Cardiac muscle cell (in vitro differentiated cells and primary cell): ENCODE measurements at regions not wholly inside any gene's neighbourhood (a gene's known extent, or its start where the extent isn't known, plus 50 kb on each side); places are given as distances from the start of the nearest gene placed in this dataset.

Source experiments
- DNase-seq, 2 donors: peaks; one replicate each; pipeline versions ENCODE4 v3.0.0 to v3.0.0-alpha.2; 2010 to 2017; ENCODE audit warnings: low read depth in 1 of 2, low spot score in 1 of 2
- H3K27ac ChIP-seq: fragments of 200-600 bp; sonication (generic); 2 replicates; pipeline ENCODE4 v1.5.1; 2016
- H3K27me3 ChIP-seq: fragments of 200-600 bp; sonication (generic); 2 replicates; pipeline ENCODE4 v1.6.0; 2016; ENCODE audit warnings: control low read depth
- H3K36me3 ChIP-seq: fragments of 200-600 bp; sonication (generic); 2 replicates; pipeline ENCODE4 v1.5.1; 2016; ENCODE audit warnings: control low read depth
- H3K4me1 ChIP-seq: fragments of 200-600 bp; sonication (generic); 2 replicates; pipeline ENCODE4 v1.8.1; 2017; ENCODE audit warnings: low read depth, mild to moderate bottlenecking, mixed run types
- H3K4me3 ChIP-seq: fragments of 200-600 bp; sonication (generic); 2 replicates; pipeline ENCODE4 v1.5.1; 2016; ENCODE audit warnings: mild to moderate bottlenecking
- H3K9me3 ChIP-seq: fragments of 200-600 bp; sonication (generic); 2 replicates; pipeline ENCODE4 v1.5.1; 2017; ENCODE audit warnings: low read depth, mild to moderate bottlenecking, control low read depth
- CTCF ChIP-seq: IDR thresholded peaks from 2 replicates; pipeline ENCODE4 v1.5.1; 2012; ENCODE audit warnings: low read depth, mild to moderate bottlenecking, low read length

DNA sequence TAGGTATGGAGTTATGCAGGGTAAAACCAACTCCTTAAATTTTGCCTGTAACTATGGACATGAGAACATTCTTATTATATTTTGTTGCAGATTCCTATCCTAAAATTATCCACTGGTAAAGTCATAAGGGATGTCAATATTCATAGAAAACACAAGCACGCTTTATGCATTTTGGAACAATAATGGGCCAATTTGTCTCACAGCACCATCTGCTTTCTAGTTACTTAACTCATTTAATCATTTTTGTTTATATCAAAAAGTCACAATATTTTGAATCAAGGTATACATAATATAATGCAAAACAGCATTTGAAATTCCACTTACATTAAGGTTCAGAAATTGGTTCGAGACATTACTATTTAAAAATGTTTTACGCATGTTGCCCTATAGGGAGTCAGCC, 203.0 kb downstream of the GABRG1 start:
- no peak overlapping the region for H3K27ac ChIP-seq
- no peaks in the 10 kb centered on the region for H3K27me3 ChIP-seq
- no peak overlapping the region for H3K4me3 ChIP-seq
- no peak for TF ChIP-seq CTCF
- no peaks in the 10 kb centered on the region for H3K36me3 ChIP-seq
- DNase-seq = no peak
- no peaks in the 10 kb centered on the region for H3K9me3 ChIP-seq
- no peaks in the 10 kb centered on the region for H3K4me1 ChIP-seq

DNA sequence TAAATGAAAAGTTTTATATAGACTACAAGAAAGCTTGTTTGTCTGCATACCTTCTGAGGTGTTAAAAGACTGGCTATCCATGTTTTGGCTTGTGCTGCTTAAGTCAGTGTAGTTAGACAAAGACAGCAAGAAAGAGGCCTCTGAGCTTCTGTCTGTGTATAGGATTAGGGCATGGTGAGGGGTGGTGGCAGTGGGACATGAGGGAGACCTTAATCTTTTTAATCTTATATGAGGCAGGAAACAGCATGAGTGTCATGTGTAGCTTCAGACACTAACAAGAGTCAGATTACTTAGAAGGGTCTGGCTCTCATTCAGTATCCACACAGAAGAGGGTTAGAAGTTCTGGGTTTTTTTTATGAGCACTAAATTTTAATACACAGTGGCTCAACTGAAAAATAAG, 213.3 kb downstream of the GABRG1 start:
- H3K27ac ChIP-seq = no peak overlapping the region
- no peak for TF ChIP-seq CTCF
- no peaks in the 10 kb centered on the region for H3K9me3 ChIP-seq
- no peaks in the 10 kb centered on the region for H3K27me3 ChIP-seq
- no peaks in the 10 kb centered on the region for H3K36me3 ChIP-seq
- no peaks in the 10 kb centered on the region for H3K4me1 ChIP-seq
- DNase-seq = peak in 1 of 2 donors; percentile 8
- no peak overlapping the region for H3K4me3 ChIP-seq

DNA sequence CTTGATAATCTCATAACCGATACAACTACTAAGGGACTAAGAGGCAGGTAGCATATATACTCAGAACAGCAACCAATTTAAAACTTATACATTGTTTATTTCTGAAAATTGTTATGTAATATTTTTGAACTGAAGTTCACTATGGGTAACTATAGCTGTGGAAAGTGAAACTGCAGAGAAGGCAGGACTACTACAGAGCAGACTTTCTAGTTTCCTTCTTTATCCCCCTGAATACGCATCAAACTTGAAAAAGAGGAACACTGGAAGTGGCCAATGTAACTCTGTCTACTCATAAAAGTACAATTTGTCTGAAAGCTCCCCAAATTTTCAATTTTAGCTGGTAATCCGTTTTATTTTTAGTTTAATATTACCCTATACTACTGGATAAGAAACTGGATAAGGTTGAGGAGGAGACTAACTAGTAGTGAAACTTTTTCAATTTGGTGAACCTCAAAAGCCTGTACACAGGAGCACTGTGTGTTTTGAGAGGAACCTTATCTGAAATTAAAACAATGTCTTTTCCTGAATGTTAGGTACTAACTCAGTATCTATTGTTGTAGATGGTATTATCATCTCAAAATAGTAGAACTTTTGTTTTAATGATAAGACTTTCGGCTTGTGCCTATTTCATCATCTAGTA, 225.8 kb downstream of the GABRG1 start:
- Histone ChIP-seq H3K36me3 (no peaks in the 10 kb centered on the region), H3K4me1 (no peaks in the 10 kb centered on the region), H3K9me3 (no peaks in the 10 kb centered on the region), H3K27ac (no peak overlapping the region), H3K4me3 (no peak overlapping the region), H3K27me3 (no peaks in the 10 kb centered on the region)
- no peak for DNase-seq
- no peak for TF ChIP-seq CTCF

DNA sequence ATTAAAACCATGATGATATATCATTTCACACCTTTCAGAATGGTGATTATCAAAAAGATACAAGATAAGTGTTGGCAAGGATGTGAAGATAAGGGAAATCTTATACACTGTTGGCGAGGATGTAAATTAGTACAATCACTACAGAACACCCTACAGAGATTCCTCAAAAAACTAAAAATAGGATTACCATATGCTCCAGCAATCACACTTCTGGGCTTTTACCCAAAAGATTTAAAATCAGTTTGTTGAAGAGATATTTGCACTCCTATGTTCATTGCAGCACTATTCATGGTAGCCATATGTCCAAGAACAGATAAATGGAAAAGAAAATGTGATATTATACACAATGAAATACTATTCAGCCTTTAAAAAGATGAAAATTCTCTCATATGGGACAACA, 240.4 kb downstream of the GABRG1 start:
- Histone ChIP-seq H3K27me3 (no peaks in the 10 kb centered on the region), H3K9me3 (no peaks in the 10 kb centered on the region), H3K4me3 (no peak overlapping the region), H3K27ac (no peak overlapping the region), H3K4me1 (no peaks in the 10 kb centered on the region), H3K36me3 (no peaks in the 10 kb centered on the region)
- no peak for DNase-seq
- no peak for TF ChIP-seq CTCF

DNA sequence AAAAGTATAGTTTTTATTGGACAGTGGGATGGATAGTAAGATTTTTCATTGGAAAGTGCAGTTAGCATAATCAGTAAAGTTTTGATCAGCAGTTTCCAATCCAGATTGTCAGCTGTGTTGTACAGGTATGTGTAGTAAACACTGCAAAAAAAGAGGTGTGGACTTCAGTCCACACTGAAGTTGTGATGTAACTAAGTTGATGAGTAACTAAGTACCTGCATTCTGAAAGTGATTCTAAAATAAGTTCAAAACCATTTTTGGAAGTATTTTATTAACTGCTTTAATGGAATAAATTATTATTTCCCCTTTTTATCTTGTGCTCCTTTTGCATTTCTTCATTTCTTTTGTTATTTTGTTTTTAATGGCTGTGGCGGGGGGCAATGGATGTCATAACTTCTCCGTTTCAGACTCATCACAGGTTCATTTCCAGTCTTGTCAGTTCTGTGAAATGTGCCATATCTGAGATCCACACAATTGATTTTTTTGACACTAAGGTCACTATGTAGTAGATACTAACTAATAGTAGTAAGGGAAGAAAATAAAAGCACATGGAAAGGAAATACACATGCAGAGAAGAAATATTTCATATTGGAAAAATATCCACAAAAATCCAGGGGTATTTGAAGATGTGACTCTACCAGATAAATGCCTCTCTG, 247.5 kb downstream of the GABRG1 start:
- TF ChIP-seq CTCF = no peak
- H3K4me3 ChIP-seq = no peak overlapping the region
- DNase-seq = no peak
- H3K4me1 ChIP-seq = peaks cover 6% of the 10 kb centered on the region
- H3K27ac ChIP-seq = no peak overlapping the region
- H3K9me3 ChIP-seq = no peaks in the 10 kb centered on the region
- no peaks in the 10 kb centered on the region for H3K27me3 ChIP-seq
- H3K36me3 ChIP-seq = no peaks in the 10 kb centered on the region
